OCI-LY1 (cell line): ENCODE measurements at regions not wholly inside any gene's neighbourhood (a gene's known extent, or its start where the extent isn't known, plus 50 kb on each side); places are given as distances from the start of the nearest gene placed in this dataset.

Source experiments
- H2AFZ ChIP-seq: fragments of 200-600 bp; sonication (generic), shearing (Covaris generic); 2 replicates; pipeline ENCODE4 v1.6.0; 2014; ENCODE audit warnings: antibody characterized with exemption, mild to moderate bottlenecking, low read length
- H3F3A ChIP-seq: fragments of 200-600 bp; sonication (generic), shearing (Covaris generic); 2 replicates; pipeline ENCODE4 v1.6.0; 2014; ENCODE audit warnings: mild to moderate bottlenecking, antibody characterized with exemption, low read length, moderate library complexity; ENCODE audit not compliant: insufficient read depth
- H3K27ac ChIP-seq: fragments of 200-600 bp; sonication (generic); 2 replicates; pipeline ENCODE4 v1.5.1; 2014; ENCODE audit warnings: low read length, mixed run types, mild to moderate bottlenecking, low read depth; ENCODE audit not compliant: poor library complexity, severe bottlenecking
- H3K27me3 ChIP-seq: fragments of 200-600 bp; sonication (generic); 2 replicates; pipeline ENCODE4 v1.6.0; 2014; ENCODE audit warnings: antibody characterized with exemption, mild to moderate bottlenecking, low read length, moderate library complexity; ENCODE audit not compliant: insufficient read depth
- H3K36me3 ChIP-seq: fragments of 200-600 bp; sonication (generic); 2 replicates; pipeline ENCODE4 v1.6.1; 2014; ENCODE audit warnings: mild to moderate bottlenecking, antibody characterized with exemption, low read length, moderate library complexity, mixed read lengths; ENCODE audit not compliant: insufficient read depth
- H3K4me1 ChIP-seq: fragments of 200-600 bp; sonication (generic); 2 replicates; pipeline ENCODE4 v1.5.1; 2014; ENCODE audit warnings: mild to moderate bottlenecking, low read length, moderate library complexity; ENCODE audit not compliant: insufficient read depth, severe bottlenecking
- H3K4me2 ChIP-seq: fragments of 200-600 bp; sonication (generic), shearing (Covaris generic); 2 replicates; pipeline ENCODE4 v1.6.1; 2014; ENCODE audit warnings: low read length
- H3K4me3 ChIP-seq: fragments of 200-600 bp; sonication (generic); 2 replicates; pipeline ENCODE4 v1.5.1; 2014; ENCODE audit warnings: low read length, low read depth, mild to moderate bottlenecking, mixed read lengths; ENCODE audit not compliant: poor library complexity, severe bottlenecking
- H3K79me2 ChIP-seq: fragments of 200-600 bp; shearing (Covaris generic); 2 replicates; pipeline ENCODE4 v1.6.1; 2016; ENCODE audit warnings: mixed run types, low read length, mixed read lengths; ENCODE audit not compliant: insufficient read depth
- H3K9ac ChIP-seq: fragments of 200-600 bp; sonication (generic), shearing (Covaris generic); 2 replicates; pipeline ENCODE4 v1.6.1; 2014; ENCODE audit warnings: mild to moderate bottlenecking, low read length, mixed read lengths
- H3K9me2 ChIP-seq: fragments of 200-600 bp; sonication (generic), shearing (Covaris generic); 2 replicates; pipeline ENCODE4 v1.6.1; 2014; ENCODE audit warnings: low read depth, mild to moderate bottlenecking, low read length, mixed read lengths
- H3K9me3 ChIP-seq: fragments of 200-600 bp; shearing (Covaris generic); 2 replicates; pipeline ENCODE4 v1.6.1; 2014; ENCODE audit warnings: low read length, mixed read lengths
- H4K20me1 ChIP-seq: fragments of 200-600 bp; sonication (generic), shearing (Covaris generic); 2 replicates; pipeline ENCODE4 v1.6.0; 2016; ENCODE audit warnings: mild to moderate bottlenecking, low read length; ENCODE audit not compliant: insufficient read depth
- CTCF ChIP-seq: fragments of 200-600 bp; sonication (generic), shearing (Covaris generic); IDR thresholded peaks from 2 replicates; pipeline ENCODE4 v1.5.1; 2017; ENCODE audit warnings: mild to moderate bottlenecking, antibody characterized with exemption, low read length, moderate library complexity, mixed read lengths
- EZH2 ChIP-seq: fragments of 200-600 bp; sonication (generic), shearing (Covaris generic); IDR thresholded peaks from 2 replicates; pipeline ENCODE4 v1.8.0; 2017; ENCODE audit warnings: borderline replicate concordance, mixed run types, mild to moderate bottlenecking, antibody characterized with exemption, low read length, moderate library complexity, mixed read lengths

- Histone ChIP-seq H2AFZ (no peak overlapping the region), H3K9me2 (no peaks in the 10 kb centered on the region), H3K4me2 (no peak overlapping the region), H3K4me1 (no peaks in the 10 kb centered on the region), H3K36me3 (no peaks in the 10 kb centered on the region), H3K9me3 (no peaks in the 10 kb centered on the region), H3K27me3 (peaks cover 10% of the 10 kb centered on the region; the same call in 1 of the 2 replicates), H3K9ac (no peak overlapping the region), H3K79me2 (no peaks in the 10 kb centered on the region), H3F3A (no peaks in the 10 kb centered on the region), H3K4me3 (no peak overlapping the region), H3K27ac (no peak overlapping the region), H4K20me1 (no peaks in the 10 kb centered on the region)
- TF ChIP-seq CTCF, result no peak
- TF ChIP-seq EZH2, result no peak
These were observed 93.8 kb upstream of the ALX4 start for GRCh38 chr11:44403587-44404273.

- Histone ChIP-seq H3K27me3 (peaks cover 7% of the 10 kb centered on the region; the same call in 1 of the 2 replicates), H3K9ac (no peak overlapping the region), H3K4me1 (no peaks in the 10 kb centered on the region), H3K36me3 (no peaks in the 10 kb centered on the region), H2AFZ (no peak overlapping the region), H3K9me2 (no peaks in the 10 kb centered on the region), H3K27ac (no peak overlapping the region), H3K4me2 (no peak overlapping the region), H3K4me3 (no peak overlapping the region), H3F3A (no peaks in the 10 kb centered on the region), H3K9me3 (no peaks in the 10 kb centered on the region), H4K20me1 (no peaks in the 10 kb centered on the region), H3K79me2 (no peaks in the 10 kb centered on the region)
- no peak for TF ChIP-seq EZH2
- TF ChIP-seq CTCF, result no peak
These were observed 94.4 kb upstream of the ALX4 start for GRCh38 chr11:44404301-44404700.

- H3K9me2 ChIP-seq, result no peaks in the 10 kb centered on the region
- H3K9ac ChIP-seq, result no peak overlapping the region
- no peak for TF ChIP-seq CTCF
- TF ChIP-seq EZH2, result no peak
- no peak overlapping the region for H3K27ac ChIP-seq
- H3K9me3 ChIP-seq, result no peaks in the 10 kb centered on the region
- no peaks in the 10 kb centered on the region for H3K36me3 ChIP-seq
- H3K79me2 ChIP-seq, result no peaks in the 10 kb centered on the region
- H3K27me3 ChIP-seq, result peaks cover 7% of the 10 kb centered on the region; the same call in 1 of the 2 replicates
- no peaks in the 10 kb centered on the region for H3K4me1 ChIP-seq
- H3K4me2 ChIP-seq, result no peak overlapping the region
- no peaks in the 10 kb centered on the region for H3F3A ChIP-seq
- H3K4me3 ChIP-seq, result no peak overlapping the region
- H2AFZ ChIP-seq, result no peak overlapping the region
- no peaks in the 10 kb centered on the region for H4K20me1 ChIP-seq
These were observed 94.9 kb upstream of the ALX4 start for GRCh38 chr11:44404736-44405395.
